ENCODE measurements at regions not wholly inside any gene's neighbourhood (a gene's known extent, or its start where the extent isn't known, plus 50 kb on each side); places are given as distances from the start of the nearest gene placed in this dataset.
"Not testable (repeated sequence)": the region's sequence is repeated elsewhere in the genome, so short reads cannot be mapped to it uniquely, and the experiment has no call there.

DNA sequence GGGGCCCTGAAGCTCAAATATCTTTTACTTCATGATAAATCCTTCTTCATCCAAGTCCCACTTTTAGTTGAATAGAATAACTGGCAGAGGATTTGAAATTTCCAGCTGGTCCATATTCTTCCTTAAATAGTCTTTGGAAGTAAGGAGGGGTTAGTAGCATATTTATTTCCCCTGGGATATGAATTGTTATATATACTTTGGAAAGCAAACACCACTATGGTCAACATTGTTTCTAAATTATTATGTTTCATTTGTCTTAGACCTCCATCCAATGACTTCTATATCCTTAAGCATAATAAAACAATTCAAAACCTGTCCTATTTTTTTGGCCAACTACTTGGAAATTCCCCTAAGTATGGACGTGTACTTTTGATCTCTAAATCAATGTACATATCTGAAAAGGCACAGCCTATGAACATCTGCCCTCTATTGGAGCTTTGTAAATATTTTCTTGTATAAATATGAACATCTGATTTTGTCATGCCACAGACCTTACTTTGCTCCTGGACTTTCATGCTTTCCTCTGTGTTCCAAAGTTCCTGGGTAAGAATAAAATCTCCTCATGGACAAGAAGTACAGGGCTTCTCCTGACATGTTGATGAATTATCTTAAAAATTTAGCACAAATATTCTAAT lies 1212.0 kb downstream of the GALC start:
- POLR2A ChIA-PET = no interaction called here
- Mint-ChIP-seq H3K27me3 (no peaks in the 10 kb centered on the region), H3K27ac (no peak overlapping the region), H3K4me3 (no peak overlapping the region), H3K4me1 (no peaks in the 10 kb centered on the region), H3K36me3 (ENCODE audit: low read depth) (no peaks in the 10 kb centered on the region), H3K9me3 (peaks cover 11% of the 10 kb centered on the region)
- no peak for DNase-seq
- TF ChIP-seq, protein P1, sequence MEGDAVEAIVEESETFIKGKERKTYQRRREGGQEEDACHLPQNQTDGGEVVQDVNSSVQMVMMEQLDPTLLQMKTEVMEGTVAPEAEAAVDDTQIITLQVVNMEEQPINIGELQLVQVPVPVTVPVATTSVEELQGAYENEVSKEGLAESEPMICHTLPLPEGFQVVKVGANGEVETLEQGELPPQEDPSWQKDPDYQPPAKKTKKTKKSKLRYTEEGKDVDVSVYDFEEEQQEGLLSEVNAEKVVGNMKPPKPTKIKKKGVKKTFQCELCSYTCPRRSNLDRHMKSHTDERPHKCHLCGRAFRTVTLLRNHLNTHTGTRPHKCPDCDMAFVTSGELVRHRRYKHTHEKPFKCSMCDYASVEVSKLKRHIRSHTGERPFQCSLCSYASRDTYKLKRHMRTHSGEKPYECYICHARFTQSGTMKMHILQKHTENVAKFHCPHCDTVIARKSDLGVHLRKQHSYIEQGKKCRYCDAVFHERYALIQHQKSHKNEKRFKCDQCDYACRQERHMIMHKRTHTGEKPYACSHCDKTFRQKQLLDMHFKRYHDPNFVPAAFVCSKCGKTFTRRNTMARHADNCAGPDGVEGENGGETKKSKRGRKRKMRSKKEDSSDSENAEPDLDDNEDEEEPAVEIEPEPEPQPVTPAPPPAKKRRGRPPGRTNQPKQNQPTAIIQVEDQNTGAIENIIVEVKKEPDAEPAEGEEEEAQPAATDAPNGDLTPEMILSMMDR (IDR thresholded peaks at IDR 0.05) = no peak
- no peak for ATAC-seq (ENCODE audit: low read depth)
- CTCF ChIA-PET = no interaction called here
- intact Hi-C loops (cut with micrococcal nuclease) = no loop called here

DNA sequence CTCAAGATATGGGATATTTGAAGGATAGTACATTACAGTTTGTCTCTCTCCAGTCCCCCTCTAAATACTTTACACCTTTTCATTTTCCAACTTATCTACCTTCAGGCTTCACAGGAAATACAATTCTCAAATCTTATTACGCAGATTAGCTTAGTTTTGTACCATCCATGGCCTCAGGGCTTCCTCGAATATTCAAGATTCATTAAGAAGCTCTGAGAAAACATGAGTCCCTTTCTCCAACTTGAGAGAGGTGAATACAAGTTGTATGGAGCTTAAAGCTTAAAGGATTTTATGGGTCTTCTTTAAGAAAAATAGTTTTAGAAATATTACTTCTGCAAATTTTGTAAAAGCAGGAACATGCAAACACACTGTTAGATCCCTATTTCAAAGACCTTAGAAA lies 1212.5 kb downstream of the GALC start:
- DNase-seq (no peak), ATAC-seq (ENCODE audit: low read depth) (no peak)
- Mint-ChIP-seq H3K4me1 (no peaks in the 10 kb centered on the region), H3K27me3 (no peaks in the 10 kb centered on the region), H3K36me3 (ENCODE audit: low read depth) (no peaks in the 10 kb centered on the region), H3K27ac (no peak overlapping the region), H3K4me3 (no peak overlapping the region), H3K9me3 (peaks cover 11% of the 10 kb centered on the region)
- CTCF ChIA-PET = no interaction called here
- POLR2A ChIA-PET = no interaction called here
- intact Hi-C loops (cut with micrococcal nuclease) = no loop called here
- TF ChIP-seq, protein P1 (IDR thresholded peaks at IDR 0.05) = no peak

DNA sequence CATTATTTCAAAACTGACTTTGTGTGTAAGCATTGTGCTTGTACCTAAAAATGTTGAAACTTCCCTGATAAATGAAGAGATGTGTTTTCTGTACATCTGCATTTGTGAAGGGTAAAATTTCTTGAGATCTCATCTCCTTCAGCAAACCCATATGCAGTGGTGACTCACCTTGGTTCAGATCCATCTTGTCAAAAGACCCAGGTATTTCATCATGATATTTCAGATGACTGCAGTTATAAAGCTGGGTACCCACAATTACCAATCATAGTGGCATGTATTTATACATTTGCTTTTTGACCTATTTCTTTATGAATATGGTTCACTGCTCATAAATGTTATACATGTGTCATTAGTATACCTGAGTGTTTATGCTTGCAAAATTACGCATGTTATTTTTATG lies 1213.6 kb downstream of the GALC start:
- H3K36me3 Mint-ChIP-seq (ENCODE audit: low read depth) = no peaks in the 10 kb centered on the region
- TF ChIP-seq, protein P1 (IDR thresholded peaks at IDR 0.05) = no peak
- no peak overlapping the region for H3K4me3 Mint-ChIP-seq
- no peaks in the 10 kb centered on the region for H3K4me1 Mint-ChIP-seq
- no peaks in the 10 kb centered on the region for H3K27me3 Mint-ChIP-seq
- DNase-seq (no peak), ATAC-seq (ENCODE audit: low read depth) (no peak)
- ChIA-PET CTCF (no interaction called here), POLR2A (no interaction called here)
- peaks cover 6% of the 10 kb centered on the region for H3K9me3 Mint-ChIP-seq
- intact Hi-C loops (cut with micrococcal nuclease) = no loop called here
- no peak overlapping the region for H3K27ac Mint-ChIP-seq

DNA sequence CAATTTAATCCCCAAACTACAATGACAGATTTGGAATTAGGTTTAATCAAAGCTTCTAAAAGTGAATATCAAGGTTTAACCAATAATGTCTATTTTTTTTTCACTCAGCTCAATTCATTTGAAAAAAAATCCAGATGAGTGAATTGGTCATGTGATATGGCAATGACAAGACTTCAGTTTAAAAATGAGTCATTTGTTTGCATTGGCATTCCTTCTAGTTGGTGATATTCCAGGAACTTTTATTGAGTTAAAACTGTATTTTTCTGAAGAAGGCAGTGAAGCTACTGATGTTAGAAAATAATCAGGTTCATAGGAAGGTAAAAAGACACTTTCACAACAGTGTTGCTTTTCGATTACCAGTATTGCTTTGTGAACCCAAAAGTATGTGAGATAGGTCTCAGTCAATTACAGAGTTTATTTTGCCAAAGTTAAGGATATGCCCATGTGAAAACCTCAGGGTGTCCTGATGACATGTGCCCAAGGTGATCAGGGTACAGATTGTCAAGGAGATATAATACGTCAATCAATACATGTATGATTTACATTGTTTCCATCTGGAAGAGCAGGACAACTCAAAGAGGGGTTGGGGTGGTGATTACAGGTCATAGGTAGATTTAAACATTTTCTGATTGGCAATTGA lies 1214.9 kb downstream of the GALC start:
- TF ChIP-seq, protein P1 (IDR thresholded peaks at IDR 0.05) = no peak

DNA sequence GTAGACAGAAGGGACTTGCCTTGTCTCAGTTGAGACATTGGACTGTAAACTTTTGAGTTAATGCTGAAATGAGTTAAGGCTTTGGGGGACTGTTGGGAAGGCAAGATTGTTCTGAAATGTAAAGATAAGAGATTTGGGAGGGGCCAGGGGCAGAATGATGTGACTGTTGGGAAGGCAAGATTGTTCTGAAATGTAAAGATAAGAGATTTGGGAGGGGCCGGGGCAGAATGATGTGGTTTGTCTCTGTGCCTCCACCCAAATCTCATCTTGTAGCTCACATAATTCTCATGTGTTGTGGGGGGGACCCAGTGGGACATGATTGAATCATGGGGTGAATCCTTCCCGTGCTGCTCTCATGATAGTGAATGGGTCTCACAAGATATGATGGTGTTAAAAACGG lies 1217.1 kb downstream of the GALC start:
- H3K36me3 Mint-ChIP-seq (ENCODE audit: low read depth); H3K27me3 Mint-ChIP-seq; POLR2A ChIA-PET; H3K4me1 Mint-ChIP-seq; intact Hi-C loops (cut with micrococcal nuclease); H3K9me3 Mint-ChIP-seq; DNase-seq; H3K4me3 Mint-ChIP-seq; H3K27ac Mint-ChIP-seq; CTCF ChIA-PET; ATAC-seq (ENCODE audit: low read depth): not testable (repeated sequence)

More for the DNA sequence above, 1214.9 kb downstream of the GALC start:
- intact Hi-C loops (cut with micrococcal nuclease) = no loop called here
- Mint-ChIP-seq H3K27me3 (no peaks in the 10 kb centered on the region), H3K36me3 (ENCODE audit: low read depth) (no peaks in the 10 kb centered on the region), H3K4me3 (no peak overlapping the region), H3K27ac (no peak overlapping the region), H3K9me3 (peaks cover 2% of the 10 kb centered on the region), H3K4me1 (no peaks in the 10 kb centered on the region)
- DNase-seq (no peak), ATAC-seq (ENCODE audit: low read depth) (no peak)
- POLR2A ChIA-PET = no interaction called here
- CTCF ChIA-PET = no interaction called here

DNA sequence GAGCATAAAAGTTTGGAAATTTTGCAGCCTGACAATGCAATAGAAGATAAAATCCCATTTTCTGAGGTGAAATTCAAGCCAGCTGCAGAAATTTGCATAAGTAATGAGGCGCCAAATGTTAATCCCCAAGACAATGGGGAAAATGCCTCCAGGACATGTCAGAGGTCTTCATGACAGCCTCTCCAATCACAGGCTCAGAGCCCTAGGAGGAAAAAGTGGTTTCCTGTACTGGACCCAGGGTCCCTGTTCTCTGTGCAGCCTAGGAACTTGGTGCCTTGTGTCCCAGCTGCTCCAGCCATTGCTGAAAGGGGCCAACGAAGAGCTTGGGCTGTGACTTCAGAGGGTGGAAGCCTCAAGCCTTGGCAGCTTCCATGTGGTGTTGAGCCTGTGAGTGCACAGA lies 1218.1 kb downstream of the GALC start:
- H3K27me3 Mint-ChIP-seq = no peaks in the 10 kb centered on the region
- intact Hi-C loops (cut with micrococcal nuclease) = no loop called here
- no peaks in the 10 kb centered on the region for H3K4me1 Mint-ChIP-seq
- no peak for DNase-seq
- CTCF ChIA-PET = no interaction called here
- H3K36me3 Mint-ChIP-seq (ENCODE audit: low read depth) = no peaks in the 10 kb centered on the region
- H3K27ac Mint-ChIP-seq = no peak overlapping the region
- TF ChIP-seq, protein P1 (IDR thresholded peaks at IDR 0.05) = no peak
- POLR2A ChIA-PET = no interaction called here
- peaks cover 5% of the 10 kb centered on the region for H3K9me3 Mint-ChIP-seq
- no peak overlapping the region for H3K4me3 Mint-ChIP-seq
- ATAC-seq (ENCODE audit: low read depth) = no peak
